Neural cell (in vitro differentiated cells): ENCODE measurements at regions not wholly inside any gene's neighbourhood (a gene's known extent, or its start where the extent isn't known, plus 50 kb on each side); places are given as distances from the start of the nearest gene placed in this dataset.

Source experiments
- H2AFZ ChIP-seq: fragments of 200-600, 300-800 bp; sonication (generic), shearing (Covaris generic); 2 replicates; pipeline ENCODE4 v1.6.0; 2014; ENCODE audit warnings: low read depth, mild to moderate bottlenecking, antibody characterized with exemption, low read length, moderate library complexity
- H3F3A ChIP-seq: fragments of 200-600 bp; shearing (Covaris generic); 2 replicates; pipeline ENCODE4 v1.6.1; 2016; ENCODE audit warnings: mild to moderate bottlenecking, moderate library complexity, mixed read lengths, antibody characterized with exemption, low read length; ENCODE audit not compliant: insufficient read depth, poor library complexity, severe bottlenecking
- H3K27ac ChIP-seq: fragments of 200-600, 300-800 bp; sonication (generic), shearing (Covaris generic); 2 replicates; pipeline ENCODE4 v1.5.1; 2014; ENCODE audit warnings: mild to moderate bottlenecking, low read length, moderate library complexity
- H3K27me3 ChIP-seq: fragments of 300-800, 200-600 bp; sonication (generic), shearing (Covaris generic); 2 replicates; pipeline ENCODE4 v1.6.0; 2014; ENCODE audit warnings: mild to moderate bottlenecking, low read depth, low read length, moderate library complexity; ENCODE audit not compliant: insufficient read depth
- H3K36me3 ChIP-seq: fragments of 300-800, 200-600 bp; sonication (generic), shearing (Covaris generic); 2 replicates; pipeline ENCODE4 v1.5.1; 2014; ENCODE audit warnings: mild to moderate bottlenecking, antibody characterized with exemption, low read length, moderate library complexity; ENCODE audit not compliant: insufficient read depth
- H3K4me2 ChIP-seq: fragments of 300-800, 200-600 bp; sonication (generic), shearing (Covaris generic); 2 replicates; pipeline ENCODE4 v1.6.0; 2014; ENCODE audit warnings: mild to moderate bottlenecking, low read length
- H3K4me3 ChIP-seq: fragments of 300-800, 200-600 bp; sonication (generic), shearing (Covaris generic); 2 replicates; pipeline ENCODE4 v1.5.1; 2014; ENCODE audit warnings: mild to moderate bottlenecking, low read length, moderate library complexity
- H3K79me2 ChIP-seq: fragments of 200-600 bp; shearing (Covaris generic); replicated peaks from 2 replicates; pipeline ENCODE4 v1.6.0; 2014; ENCODE audit warnings: mild to moderate bottlenecking, low read length, moderate library complexity; ENCODE audit not compliant: insufficient read depth
- H3K9ac ChIP-seq: fragments of 300-800, 200-600 bp; sonication (generic), shearing (Covaris generic); 2 replicates; pipeline ENCODE4 v1.6.1; 2016; ENCODE audit warnings: mild to moderate bottlenecking, low read length, mixed read lengths
- H3K9me2 ChIP-seq: fragments of 200-600 bp; shearing (Covaris generic); 2 replicates; pipeline ENCODE4 v1.6.1; 2016; ENCODE audit warnings: mild to moderate bottlenecking, low read length, mixed read lengths; ENCODE audit not compliant: insufficient read depth
- H3K9me3 ChIP-seq: fragments of 200-600, 300-800 bp; sonication (generic), shearing (Covaris generic); 2 replicates; pipeline ENCODE4 v1.6.1; 2016; ENCODE audit warnings: mild to moderate bottlenecking, mixed run types, low read length, moderate library complexity, mixed read lengths
- H4K20me1 ChIP-seq: fragments of 200-600 bp; shearing (Covaris generic); 2 replicates; pipeline ENCODE4 v1.6.1; 2016; ENCODE audit warnings: mild to moderate bottlenecking, mixed run types; ENCODE audit not compliant: insufficient read depth
- CTCF ChIP-seq: fragments of 450-650 bp; IDR thresholded peaks from 2 replicates; pipeline ENCODE4 v1.5.1; 2014; ENCODE audit warnings: antibody characterized with exemption, mild to moderate bottlenecking, moderate library complexity; ENCODE audit not compliant: poor library complexity, severe bottlenecking
- EP300 ChIP-seq: fragments of 450-650 bp; conservative IDR thresholded peaks from 2 replicates; pipeline ENCODE4 v1.6.1; 2014; ENCODE audit warnings: antibody characterized with exemption, mild to moderate bottlenecking, moderate library complexity; ENCODE audit not compliant: poor library complexity, severe bottlenecking
- EZH2 ChIP-seq: fragments of 200-600, 300-800 bp; shearing (Covaris generic), sonication (generic); IDR thresholded peaks from 2 replicates; pipeline ENCODE4 v1.6.1; 2014; ENCODE audit warnings: antibody characterized with exemption, low read length, borderline replicate concordance, mild to moderate bottlenecking; ENCODE audit not compliant: insufficient read depth, poor library complexity, severe bottlenecking
- MXI1 ChIP-seq: fragments of 450-650 bp; conservative IDR thresholded peaks from 2 replicates; pipeline ENCODE4 v1.6.1; 2014; ENCODE audit warnings: antibody characterized with exemption, mild to moderate bottlenecking; ENCODE audit not compliant: poor library complexity, severe bottlenecking
- POLR2AphosphoS5 ChIP-seq: IDR thresholded peaks from 2 replicates; pipeline ENCODE4 v1.6.1; 2012
- RAD21 ChIP-seq: fragments of 450-650 bp; conservative IDR thresholded peaks from 2 replicates; pipeline ENCODE4 v1.6.1; 2014; ENCODE audit warnings: antibody characterized with exemption, mild to moderate bottlenecking, moderate library complexity
- SMC3 ChIP-seq: fragments of 450-650 bp; conservative IDR thresholded peaks from 2 replicates; pipeline ENCODE4 v1.6.1; 2014; ENCODE audit warnings: antibody characterized with exemption, mild to moderate bottlenecking, moderate library complexity; ENCODE audit not compliant: poor library complexity
- TF ChIP-seq, protein P1 (sequence below): IDR thresholded peaks from 2 replicates; pipeline ENCODE4 v1.6.1; 2012; ENCODE audit warnings: borderline replicate concordance

- Histone ChIP-seq H3K36me3 (no peaks in the 10 kb centered on the region), H3K27me3 (no peaks in the 10 kb centered on the region), H4K20me1 (no peaks in the 10 kb centered on the region), H3K9me3 (no peaks in the 10 kb centered on the region), H3K27ac (no peak overlapping the region), H3K4me3 (no peak overlapping the region), H3K79me2 (no peaks in the 10 kb centered on the region), H3K4me2 (no peak overlapping the region), H3K9ac (no peak overlapping the region), H3F3A (peaks cover 5% of the 10 kb centered on the region), H3K9me2 (no peaks in the 10 kb centered on the region), H2AFZ (no peak overlapping the region)
- TF ChIP-seq EZH2 (no peak), MXI1 (no peak), POLR2AphosphoS5 (no peak), CTCF (no peak), SMC3 (no peak), EP300 (no peak)
- TF ChIP-seq, protein P1, sequence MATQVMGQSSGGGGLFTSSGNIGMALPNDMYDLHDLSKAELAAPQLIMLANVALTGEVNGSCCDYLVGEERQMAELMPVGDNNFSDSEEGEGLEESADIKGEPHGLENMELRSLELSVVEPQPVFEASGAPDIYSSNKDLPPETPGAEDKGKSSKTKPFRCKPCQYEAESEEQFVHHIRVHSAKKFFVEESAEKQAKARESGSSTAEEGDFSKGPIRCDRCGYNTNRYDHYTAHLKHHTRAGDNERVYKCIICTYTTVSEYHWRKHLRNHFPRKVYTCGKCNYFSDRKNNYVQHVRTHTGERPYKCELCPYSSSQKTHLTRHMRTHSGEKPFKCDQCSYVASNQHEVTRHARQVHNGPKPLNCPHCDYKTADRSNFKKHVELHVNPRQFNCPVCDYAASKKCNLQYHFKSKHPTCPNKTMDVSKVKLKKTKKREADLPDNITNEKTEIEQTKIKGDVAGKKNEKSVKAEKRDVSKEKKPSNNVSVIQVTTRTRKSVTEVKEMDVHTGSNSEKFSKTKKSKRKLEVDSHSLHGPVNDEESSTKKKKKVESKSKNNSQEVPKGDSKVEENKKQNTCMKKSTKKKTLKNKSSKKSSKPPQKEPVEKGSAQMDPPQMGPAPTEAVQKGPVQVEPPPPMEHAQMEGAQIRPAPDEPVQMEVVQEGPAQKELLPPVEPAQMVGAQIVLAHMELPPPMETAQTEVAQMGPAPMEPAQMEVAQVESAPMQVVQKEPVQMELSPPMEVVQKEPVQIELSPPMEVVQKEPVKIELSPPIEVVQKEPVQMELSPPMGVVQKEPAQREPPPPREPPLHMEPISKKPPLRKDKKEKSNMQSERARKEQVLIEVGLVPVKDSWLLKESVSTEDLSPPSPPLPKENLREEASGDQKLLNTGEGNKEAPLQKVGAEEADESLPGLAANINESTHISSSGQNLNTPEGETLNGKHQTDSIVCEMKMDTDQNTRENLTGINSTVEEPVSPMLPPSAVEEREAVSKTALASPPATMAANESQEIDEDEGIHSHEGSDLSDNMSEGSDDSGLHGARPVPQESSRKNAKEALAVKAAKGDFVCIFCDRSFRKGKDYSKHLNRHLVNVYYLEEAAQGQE: no peak
Observed at GRCh38 chr2:153106802-153107477, 371.6 kb downstream of the RPRM start.

GRCh38 chr2:153105829-153106578 lies 372.6 kb downstream of the RPRM start:
- no peaks in the 10 kb centered on the region for H3K9me2 ChIP-seq
- H3K27ac ChIP-seq: no peak overlapping the region
- no peak overlapping the region for H3K9ac ChIP-seq
- no peaks in the 10 kb centered on the region for H3K79me2 ChIP-seq
- no peaks in the 10 kb centered on the region for H3K27me3 ChIP-seq
- H3K4me2 ChIP-seq: no peak overlapping the region
- no peak for TF ChIP-seq RAD21
- peak; percentile 65 for TF ChIP-seq POLR2AphosphoS5
- no peak for TF ChIP-seq MXI1
- TF ChIP-seq, protein P1: no peak
- TF ChIP-seq EP300: peak; percentile 89
- no peak for TF ChIP-seq CTCF
- H3K36me3 ChIP-seq: no peaks in the 10 kb centered on the region
- no peak overlapping the region for H2AFZ ChIP-seq
- no peaks in the 10 kb centered on the region for H3K9me3 ChIP-seq
- no peaks in the 10 kb centered on the region for H4K20me1 ChIP-seq
- H3K4me3 ChIP-seq: no peak overlapping the region
- H3F3A ChIP-seq: peaks cover 5% of the 10 kb centered on the region
